Activated gamma-delta T cell treated with anti-CD3 and anti-CD28 coated beads, Interleukin-2, amount 50 U/mL, for 16 hours (primary cell): ENCODE measurements at regions not wholly inside any gene's neighbourhood (a gene's known extent, or its start where the extent isn't known, plus 50 kb on each side); places are given as distances from the start of the nearest gene placed in this dataset.

Experiments
- DNase-seq: peaks from one replicate; pipeline ENCODE4 v3.0.0-alpha.2; 2020; ENCODE audit warnings: low read depth

DNA sequence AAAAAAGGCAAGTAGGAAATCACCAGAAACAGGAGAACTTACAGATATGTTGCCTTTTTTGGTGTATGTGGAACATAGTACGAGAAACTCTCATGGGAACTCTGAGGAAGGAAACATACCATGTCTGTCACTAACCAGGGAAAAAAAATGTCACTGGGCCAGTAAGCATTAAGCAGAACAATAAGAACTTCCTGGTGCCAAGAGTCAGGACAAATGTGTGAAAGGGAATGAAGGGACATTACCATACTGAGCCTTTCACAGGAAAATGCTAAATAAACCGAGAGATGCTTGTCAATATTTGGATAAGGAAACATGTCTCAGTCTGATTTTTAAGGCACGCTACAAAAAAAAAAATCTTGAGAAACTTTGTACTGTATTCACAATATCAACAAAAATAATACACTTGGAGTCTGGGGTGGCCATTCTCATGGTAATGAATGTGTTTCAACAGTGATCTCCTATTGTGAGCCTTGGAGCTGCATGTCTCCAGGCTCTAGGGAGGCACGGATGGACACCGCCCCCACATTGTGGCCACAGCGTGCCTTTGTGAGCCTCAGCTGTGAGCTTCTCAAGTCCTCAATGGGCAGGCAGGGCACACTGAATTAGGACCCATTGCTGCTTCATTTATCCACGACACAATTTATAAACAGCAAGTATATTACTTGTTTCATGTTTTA is 113.0 kb upstream of the ARGLU1 start:
- DNase-seq, result no peak

DNA sequence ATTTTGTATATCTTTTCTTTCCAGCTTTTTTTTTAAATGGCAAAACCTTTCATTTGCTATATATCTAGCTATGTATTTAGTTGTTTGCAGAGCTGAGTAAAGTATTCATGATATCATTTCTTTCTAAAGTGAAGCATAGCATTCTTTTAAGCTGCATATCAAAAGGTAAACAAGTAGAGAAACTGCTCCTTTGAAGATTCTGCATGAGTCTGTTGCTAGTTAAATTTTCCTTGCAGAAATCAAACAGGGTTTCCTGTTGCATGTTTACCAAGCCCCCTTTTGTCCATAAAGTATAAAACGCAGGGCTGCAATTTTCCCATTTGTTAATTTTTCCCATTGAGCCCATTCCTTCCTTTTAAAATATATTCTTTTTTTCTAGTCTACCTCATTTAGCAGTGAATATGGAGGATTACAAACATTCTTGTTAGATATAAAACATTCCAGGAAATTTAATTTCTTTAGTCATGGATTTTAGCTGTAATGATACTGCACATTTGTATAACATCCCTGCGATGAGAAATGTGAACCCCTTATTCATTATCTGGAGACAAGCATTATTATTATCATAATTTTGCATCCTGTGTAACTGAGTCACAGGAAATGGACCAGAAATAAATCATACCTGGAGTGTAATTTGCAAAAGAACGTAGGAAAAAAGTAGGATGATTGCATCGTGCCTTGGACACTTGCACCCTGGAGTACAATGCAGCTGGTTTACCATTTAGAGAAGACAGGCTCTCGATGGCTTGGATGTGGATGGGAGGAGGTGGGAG is 110.9 kb upstream of the ARGLU1 start:
- no peak for DNase-seq

DNA sequence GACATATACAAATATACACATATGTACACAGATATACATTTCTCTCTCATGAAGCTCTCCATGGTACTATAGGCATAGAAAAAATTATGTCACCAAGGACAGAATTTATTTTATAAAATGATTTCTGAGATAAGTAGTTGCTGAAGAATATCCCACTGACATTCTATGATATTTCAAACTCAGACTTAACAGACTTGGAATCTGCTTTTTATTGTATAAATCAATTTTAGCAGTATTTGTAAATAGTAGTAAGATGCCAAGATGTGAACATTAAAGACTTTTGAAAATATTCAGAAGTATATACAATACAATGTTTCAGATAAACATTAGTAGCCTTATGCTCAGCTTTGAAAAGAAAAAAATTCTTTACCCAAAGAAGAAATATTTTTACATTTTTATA is 107.4 kb upstream of the ARGLU1 start:
- DNase-seq, result no peak

DNA sequence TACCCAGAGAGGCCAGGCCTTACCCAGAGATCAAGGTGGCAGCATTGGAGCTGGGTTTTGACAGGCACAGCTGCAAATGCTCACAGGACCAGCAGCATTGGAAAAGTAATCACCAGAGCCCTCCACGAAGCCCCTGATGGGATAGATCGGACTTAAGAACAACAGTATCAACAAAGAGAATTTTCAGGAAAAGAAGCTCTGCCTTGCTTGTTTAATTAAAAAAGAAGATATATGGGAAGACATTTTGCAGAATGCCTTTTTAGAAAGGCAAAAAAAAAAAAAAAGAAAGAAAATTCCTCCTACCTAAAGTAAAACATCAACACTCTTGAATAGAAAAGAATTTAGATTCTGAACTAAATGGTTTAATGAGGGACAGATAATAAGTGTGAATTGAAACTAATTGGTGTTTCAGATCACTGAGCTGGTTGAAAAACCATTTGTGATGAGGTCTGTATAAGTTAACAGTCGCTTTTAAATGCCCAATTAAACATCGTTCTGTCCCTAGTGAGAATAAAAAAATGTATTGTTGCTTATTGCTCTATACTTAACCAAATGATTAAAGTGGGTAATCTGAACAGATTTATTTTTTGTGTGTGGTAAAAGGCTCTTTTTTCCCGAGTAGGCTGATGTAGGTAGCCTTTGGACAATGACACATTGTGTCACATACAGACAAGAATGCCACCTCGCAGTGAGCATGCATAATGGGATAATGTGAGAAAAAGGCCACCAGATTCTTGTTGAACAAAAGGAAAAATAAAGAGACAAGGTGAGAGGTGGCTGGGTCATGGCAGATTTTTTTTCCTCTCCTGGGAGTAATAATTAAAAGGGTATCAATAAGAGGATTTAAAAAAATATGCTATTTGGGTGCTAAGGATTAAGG is 93.0 kb upstream of the ARGLU1 start:
- no peak for DNase-seq

DNA sequence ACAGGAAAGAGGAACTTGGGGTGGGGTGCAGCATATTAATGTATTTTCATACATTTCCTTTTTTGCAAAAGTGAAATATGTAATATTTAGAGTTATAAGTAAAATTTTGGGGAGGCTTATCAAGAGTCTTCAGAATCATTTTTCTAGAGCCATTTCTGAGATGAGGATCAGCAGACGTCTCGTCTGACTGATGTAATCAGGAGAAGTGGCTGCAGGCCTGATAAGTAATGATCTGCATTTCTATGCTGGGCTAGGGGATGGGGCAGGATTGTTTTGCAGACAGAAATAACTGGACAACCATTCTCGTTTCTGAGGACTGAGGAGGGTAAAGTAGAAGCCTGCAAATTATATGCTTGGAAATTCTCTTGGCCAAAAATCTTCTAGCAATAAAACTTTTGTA is 89.2 kb upstream of the ARGLU1 start:
- DNase-seq, result no peak

DNA sequence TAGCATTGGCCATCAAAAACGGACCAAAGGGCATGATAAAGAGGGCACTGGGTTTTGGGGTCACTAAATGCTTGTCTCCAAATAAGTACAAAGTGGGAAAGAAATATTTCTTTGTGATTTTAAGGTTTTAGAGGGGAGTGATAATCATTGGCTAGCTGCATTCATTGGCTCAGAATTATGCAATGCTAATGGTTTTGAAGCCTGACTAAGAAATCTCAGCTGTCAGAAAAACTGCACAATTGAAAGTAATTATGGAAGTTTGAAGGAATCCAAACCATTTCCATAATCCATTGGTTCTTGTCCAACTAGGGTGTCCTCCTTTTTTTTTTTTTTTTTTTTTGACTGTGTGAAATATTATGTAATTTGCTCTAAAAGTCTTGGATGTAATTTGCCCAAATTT is 88.2 kb upstream of the ARGLU1 start:
- DNase-seq, result no peak

DNA sequence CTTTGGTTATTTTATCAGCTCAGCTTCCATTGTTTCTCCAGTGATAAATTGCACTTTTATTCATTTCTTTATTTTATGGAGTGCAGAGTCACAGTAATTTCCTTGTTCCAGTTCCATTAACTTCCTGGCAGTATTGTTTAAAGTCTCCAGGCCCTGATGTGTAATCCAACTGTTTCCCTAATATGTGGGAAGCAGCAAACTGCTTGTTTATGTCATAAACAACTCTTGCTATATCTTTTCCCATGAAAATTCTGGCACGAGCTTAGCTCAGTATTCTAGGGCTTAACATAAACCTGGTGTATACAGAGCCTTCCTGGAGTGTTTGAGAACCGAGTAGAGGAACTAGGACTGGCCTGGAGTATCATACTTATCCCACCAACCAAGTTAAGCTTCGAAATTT is 83.5 kb upstream of the ARGLU1 start:
- DNase-seq, result no peak

DNA sequence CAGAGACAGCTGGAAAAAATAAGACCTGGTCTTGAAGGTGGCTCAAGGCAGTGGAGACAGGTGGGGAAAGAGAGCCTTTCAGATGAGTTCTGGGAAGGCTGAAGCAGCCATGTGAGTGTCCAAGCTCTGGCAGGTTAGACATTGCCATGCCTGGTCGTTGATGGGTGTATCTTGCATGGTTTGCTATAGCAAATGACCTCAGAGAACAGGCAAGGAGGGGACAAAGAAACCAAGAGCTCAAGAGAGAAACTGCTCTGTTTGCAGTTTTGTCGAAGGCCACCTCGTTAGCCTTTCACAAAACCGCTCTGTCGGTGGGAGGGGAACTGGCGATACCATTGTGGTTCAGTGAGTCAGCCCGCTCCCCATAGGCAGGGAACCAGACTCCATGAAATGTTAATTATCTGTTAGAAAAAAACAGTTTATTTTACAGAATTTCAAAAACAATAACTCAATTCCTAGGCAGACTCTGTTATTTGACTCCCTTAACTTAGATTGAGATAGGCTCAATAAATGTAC is 82.8 kb upstream of the ARGLU1 start:
- no peak for DNase-seq

DNA sequence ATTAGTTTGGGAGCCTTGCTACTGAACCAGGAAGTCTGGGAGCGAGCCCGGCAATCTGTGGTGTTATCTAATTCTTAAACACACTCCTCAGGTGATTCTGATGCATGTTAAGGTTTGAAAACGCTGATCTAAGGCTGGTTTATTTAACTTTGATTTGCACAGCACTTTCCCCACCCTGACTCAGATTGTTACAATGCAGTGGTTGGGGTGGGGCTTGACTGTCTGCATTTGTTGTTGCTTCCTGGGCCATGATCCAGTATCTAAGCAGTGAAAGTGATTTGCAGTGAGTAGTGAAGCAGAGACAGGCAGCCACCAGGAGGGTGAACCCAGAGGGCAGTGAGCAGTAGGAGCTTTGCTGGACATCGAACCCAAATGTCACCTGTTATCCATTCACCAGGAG is 81.6 kb upstream of the ARGLU1 start:
- DNase-seq, result no peak

DNA sequence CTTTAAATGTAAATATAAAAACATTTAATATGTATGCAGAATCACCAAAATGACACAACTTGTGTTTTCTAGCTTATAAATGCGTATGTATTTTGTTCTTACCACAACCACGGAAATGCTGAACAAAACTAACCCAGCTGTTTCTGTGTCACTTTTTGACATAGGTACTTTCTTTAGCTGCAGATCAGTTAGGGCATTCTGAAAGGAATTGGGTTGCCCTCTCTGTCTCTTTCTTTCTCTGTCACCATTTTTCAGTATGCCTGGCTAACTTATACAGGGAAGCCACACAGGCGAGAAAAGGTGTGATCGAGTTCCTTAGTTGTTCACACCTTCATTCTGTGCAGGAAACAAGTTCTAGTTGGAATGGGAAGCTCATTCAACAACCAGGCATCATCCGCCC is 72.6 kb upstream of the ARGLU1 start:
- no peak for DNase-seq

DNA sequence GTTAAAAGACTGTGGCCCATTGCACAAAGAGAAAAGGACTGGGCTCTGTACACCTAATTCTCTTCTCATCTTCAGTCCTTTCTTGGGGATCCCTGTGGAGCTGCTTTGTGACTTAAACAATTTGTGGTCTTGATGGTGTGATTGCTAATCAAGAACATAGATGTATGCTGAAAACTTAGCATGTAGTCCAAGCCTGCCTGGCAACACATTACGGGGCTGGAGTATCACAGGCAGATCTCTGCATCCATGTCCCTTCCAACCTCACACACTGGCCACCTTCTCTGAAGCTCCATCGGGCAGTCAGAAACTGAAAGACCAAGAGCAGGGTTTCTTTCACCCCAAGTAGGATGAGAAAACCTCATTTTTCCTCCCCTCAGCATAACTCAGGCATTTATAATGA is 69.6 kb upstream of the ARGLU1 start:
- DNase-seq, result no peak

DNA sequence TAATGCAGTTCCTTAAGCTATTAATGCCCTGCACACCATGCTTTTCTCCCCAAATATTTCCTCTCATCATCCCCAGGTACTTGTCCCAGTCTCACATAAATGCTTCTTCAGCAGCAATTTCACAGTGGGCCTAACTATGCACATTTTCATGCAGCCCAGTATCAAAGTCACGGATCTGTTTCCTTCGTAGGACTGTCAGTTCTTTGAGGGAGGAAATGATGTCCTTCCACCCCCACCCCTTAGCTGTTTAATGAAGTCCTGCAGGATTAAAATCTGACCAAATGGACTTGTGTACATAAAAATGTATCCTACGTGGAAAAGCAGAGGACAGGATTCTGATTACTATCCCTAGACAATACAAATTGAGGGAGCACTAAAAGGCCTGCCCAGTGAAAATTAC is 68.6 kb upstream of the ARGLU1 start:
- no peak for DNase-seq

DNA sequence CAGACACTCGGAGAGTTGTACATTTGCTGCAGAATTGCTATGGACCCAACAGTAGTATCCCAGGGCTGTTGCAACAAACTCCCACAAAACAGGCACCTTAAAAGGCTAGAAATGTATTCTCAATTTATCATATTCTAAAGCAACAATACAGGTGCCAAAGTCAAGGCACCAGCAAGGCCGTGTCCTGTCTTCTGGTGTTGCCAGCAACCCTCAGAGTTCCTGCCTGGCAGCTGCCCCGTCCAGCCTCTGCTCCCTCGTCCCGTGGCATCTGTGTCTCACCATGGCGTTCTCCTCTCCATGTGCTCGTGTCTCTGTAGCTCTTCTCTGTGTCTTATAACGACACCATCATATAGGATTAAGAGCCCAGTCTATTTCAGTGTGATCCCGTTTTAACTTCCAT is 67.7 kb upstream of the ARGLU1 start:
- no peak for DNase-seq

DNA sequence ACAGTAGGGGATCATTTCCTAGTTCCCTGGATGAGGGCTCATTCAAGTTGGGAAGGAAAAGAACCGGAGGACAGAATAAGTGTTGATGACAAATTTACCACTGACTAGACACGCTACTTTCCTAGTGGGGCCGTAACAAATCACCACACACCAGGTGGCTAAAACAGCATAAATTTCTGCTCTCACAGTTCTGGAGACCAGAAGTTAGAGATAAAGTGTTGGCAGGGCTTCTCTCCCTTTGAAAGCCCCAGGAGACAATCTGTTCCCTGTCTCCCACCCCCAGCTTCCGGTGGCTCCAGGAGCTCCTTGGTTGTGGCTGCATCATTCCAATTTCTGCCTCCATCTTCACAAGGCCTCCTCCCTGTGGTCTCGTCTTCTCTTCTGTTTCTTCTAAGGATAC is 65.4 kb upstream of the ARGLU1 start:
- DNase-seq, result no peak

DNA sequence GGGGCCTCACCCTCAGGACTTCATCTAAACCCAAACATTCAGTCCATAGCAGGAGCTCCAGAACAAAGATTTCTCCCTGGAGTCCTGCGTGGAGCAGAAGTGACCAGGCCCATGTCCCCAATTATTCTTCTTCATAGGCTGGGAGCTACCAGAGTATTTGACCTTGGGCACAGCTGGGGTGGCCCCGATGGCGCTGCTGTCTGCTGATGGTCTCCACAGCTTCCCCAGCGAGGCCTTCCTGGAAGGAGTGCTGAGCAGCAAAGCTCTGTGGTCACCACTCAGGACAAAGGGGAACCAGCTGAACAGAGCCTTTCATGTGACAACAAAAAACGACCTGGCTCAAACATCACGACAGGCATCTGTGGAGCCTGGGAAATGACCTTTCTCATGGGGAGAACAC is 62.7 kb upstream of the ARGLU1 start:
- DNase-seq, result no peak

DNA sequence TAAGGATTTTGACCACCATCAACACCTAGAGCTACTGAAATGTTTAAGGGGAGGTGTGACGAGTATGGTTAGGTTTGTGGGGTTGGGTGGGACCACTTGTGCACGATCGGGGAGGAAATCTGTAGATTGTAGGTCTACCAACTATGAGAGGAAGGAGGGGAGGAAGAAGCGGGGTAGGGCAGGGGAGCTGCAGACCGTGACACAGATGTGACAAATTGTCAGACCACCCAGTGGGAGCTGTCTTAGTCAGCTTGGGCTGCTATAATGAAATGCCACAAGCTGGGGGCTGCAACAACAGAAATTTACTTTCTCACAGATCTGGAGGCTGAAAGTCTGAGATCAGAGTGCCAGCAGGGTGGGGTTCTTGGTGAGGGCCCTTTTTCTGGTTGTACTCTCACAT is 62.2 kb upstream of the ARGLU1 start:
- no peak for DNase-seq

DNA sequence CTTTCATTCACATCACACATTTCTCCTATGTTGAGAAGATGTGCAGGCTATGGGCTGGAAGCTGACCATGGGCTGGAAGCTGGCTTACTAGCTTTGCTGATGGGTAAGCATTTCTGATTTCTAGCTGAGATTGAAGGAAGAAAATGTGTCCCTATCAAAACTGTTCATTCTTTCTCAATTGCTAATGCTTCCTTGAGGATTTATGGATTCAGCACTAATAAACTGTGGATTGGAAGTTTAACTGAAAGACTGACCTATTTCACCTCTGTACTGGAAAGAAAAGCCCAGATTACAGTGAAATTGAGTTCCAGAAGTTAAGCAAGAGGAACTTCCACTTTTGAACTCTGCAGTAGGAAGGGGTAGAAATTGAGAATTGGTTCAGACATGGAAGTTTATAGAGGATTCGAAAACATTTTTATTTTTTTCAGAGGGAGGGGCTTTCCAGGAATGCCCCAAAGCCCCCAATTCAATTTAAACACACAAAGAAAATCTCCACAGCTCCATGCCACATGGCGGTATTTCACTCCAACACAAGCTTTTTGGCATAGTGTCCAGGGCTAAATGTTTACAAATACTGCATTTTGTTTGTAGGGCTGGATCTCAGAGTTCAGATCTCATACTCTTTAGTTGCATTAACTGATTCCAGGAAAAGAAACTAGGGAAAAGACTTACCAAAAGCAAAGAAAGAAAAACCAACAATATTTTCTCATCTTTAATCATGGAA is 61.2 kb upstream of the ARGLU1 start:
- DNase-seq, result no peak

DNA sequence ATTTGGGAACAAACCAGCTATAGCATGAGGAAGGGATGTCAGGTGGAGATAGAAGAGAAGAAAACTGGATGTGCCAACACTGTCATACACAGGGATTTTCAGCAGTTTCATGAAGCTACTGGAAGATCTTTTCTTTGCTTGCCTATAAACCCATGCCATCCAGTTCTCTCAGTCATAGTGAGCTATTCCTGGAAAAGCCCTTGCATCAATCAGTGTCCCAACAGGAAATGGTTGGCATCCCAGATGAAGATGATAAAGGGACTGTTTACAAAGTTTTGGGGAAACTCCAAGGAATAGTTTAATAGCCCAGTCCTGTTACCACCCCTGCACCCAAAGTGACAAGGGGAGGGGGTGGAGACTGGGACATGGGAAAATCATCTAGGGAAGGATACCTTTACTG is 58.5 kb upstream of the ARGLU1 start:
- no peak for DNase-seq

DNA sequence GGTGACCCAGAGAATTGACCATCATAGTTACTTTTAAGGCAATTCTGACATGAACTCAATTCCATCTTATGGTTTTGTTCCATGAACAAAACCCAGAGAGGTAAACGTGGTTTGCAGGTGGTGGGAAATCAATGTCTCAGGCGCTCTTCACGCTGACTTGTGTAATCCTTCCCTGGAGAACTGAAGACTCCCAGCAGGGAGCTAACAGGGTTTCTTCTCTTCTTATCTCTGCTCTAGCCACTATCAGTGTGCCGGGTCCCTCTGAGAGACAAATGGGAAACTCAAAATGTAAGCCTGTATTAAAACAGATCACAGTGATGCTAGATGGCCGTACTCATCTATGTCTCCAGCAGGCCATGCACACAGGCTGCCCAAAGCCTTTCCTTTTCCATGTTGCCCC is 57.6 kb upstream of the ARGLU1 start:
- no peak for DNase-seq

DNA sequence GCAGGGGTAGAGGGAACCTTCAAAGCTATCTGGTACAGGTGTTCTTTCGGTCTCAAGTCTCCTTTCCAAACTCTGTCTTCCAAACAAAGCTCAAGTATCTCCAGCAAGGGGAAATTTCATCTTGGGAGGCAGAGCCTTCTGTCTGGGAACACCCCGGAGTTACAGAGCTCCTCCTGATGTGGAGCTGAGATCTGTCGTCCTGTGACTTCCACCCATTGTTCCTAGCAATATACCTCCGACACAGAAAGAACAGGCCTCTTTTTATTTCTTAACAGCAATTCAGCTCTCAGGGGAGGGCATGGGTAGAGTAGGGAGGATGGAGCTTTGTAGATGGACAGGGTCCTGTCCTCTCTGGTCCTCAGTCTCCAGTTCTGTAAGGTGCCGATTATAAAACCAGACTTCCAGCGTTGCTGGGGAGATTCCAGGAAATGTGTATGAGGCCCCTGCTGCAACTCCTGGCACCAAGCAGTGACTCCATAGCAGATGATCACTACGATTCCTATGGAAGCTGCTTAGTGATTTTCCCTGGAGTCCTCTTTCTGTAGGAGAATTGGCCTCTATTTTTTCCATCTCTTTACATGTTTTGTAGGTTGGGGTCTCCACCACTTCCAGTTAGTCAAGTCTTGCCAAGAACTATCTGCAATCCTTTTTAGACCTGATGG is 56.0 kb upstream of the ARGLU1 start:
- no peak for DNase-seq

DNA sequence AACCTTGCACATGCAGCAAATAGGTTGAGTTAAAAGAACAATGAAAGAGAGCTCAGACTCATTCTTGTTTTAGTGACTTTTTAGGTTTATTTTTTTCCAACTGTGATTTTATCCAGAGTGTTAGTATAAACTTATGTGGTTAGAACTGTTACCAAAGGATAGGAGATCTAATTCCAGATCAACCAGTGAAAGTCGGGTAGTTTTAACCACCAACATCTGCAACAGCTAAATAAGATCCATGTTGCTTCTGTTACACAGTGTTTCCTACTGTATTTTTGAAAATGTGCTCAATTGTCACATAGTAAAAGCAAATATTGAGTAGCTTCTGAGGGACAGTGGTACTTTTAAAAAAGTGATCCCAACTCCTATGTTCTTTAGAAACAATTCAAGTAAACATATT is 53.9 kb upstream of the ARGLU1 start:
- no peak for DNase-seq
